Astrocyte of the cerebellum (primary cell): ENCODE measurements at regions not wholly inside any gene's neighbourhood (a gene's known extent, or its start where the extent isn't known, plus 50 kb on each side); places are given as distances from the start of the nearest gene placed in this dataset.

Source experiments
- DNase-seq: peaks from one replicate; pipeline ENCODE4 v3.0.0-alpha.2; 2011; ENCODE audit warnings: low read depth
- H3K4me3 ChIP-seq: 2 replicates; pipeline ENCODE4 v1.5.1; 2011; ENCODE audit warnings: mild to moderate bottlenecking, low read depth, low read length, moderate library complexity
- CTCF ChIP-seq: IDR thresholded peaks from 2 replicates; pipeline ENCODE4 v1.5.1; 2012; ENCODE audit warnings: low read length, low read depth, moderate library complexity, mild to moderate bottlenecking; ENCODE audit errors: missing control alignments
- in situ Hi-C: cut with HindIII; loops from 2 replicates; pipeline ENCODE4 v1.10.0; 2017; ENCODE audit warnings: low sequenced_read_pairs

GRCh38 chr7:152905949-152906348, 146.4 kb downstream of the ACTR3B start:
- in situ Hi-C loops: no loop called here
- H3K4me3 ChIP-seq: no peak overlapping the region
- no peak for TF ChIP-seq CTCF
- no peak for DNase-seq

GRCh38 chr7:152907042-152907761, 147.7 kb downstream of the ACTR3B start:
- in situ Hi-C loops: no loop called here
- DNase-seq: no peak
- H3K4me3 ChIP-seq: no peak overlapping the region
- no peak for TF ChIP-seq CTCF

GRCh38 chr7:152909280-152909679, 149.7 kb downstream of the ACTR3B start:
- no peak for DNase-seq
- no peak overlapping the region for H3K4me3 ChIP-seq
- no peak for TF ChIP-seq CTCF
- in situ Hi-C loops: no loop called here

GRCh38 chr7:152909683-152910544, 150.4 kb downstream of the ACTR3B start:
- no peak for TF ChIP-seq CTCF
- no peak overlapping the region for H3K4me3 ChIP-seq
- in situ Hi-C loops: no loop called here
- DNase-seq: no peak

- no peak for TF ChIP-seq CTCF
- in situ Hi-C loops: no loop called here
Observed at GRCh38 chr7:152910545-152911225, 151.1 kb downstream of the ACTR3B start.

GRCh38 chr7:152911226-152911560, 151.6 kb downstream of the ACTR3B start:
- in situ Hi-C loops: no loop called here
- no peak for TF ChIP-seq CTCF
- DNase-seq: no peak
- no peak overlapping the region for H3K4me3 ChIP-seq

More at GRCh38 chr7:152910545-152911225, 151.1 kb downstream of the ACTR3B start:
- DNase-seq: no peak
- no peak overlapping the region for H3K4me3 ChIP-seq
